Prostate gland (tissue), 2 donors: ENCODE measurements at regions not wholly inside any gene's neighbourhood (a gene's known extent, or its start where the extent isn't known, plus 50 kb on each side); places are given as distances from the start of the nearest gene placed in this dataset.

Experiments
- CTCF ChIP-seq, 4 experiments: fragments of 200-600 bp in 2 of 4; fragments of 450-650 bp in 2 of 4; sonication (generic) in 2 of 4; IDR thresholded peaks; 1 replicate in 3 of 4; 2 replicates in 1 of 4; pipeline ENCODE4 v1.5.1; 2016 to 2019; ENCODE audit warnings: antibody characterized with exemption in 4 of 4, mild to moderate bottlenecking in 2 of 4, moderate library complexity in 2 of 4
- POLR2A ChIP-seq: fragments of 450-650 bp; IDR thresholded peaks from one replicate; pipeline ENCODE4 v1.6.1; 2016; ENCODE audit warnings: antibody characterized with exemption, mild to moderate bottlenecking

DNA sequence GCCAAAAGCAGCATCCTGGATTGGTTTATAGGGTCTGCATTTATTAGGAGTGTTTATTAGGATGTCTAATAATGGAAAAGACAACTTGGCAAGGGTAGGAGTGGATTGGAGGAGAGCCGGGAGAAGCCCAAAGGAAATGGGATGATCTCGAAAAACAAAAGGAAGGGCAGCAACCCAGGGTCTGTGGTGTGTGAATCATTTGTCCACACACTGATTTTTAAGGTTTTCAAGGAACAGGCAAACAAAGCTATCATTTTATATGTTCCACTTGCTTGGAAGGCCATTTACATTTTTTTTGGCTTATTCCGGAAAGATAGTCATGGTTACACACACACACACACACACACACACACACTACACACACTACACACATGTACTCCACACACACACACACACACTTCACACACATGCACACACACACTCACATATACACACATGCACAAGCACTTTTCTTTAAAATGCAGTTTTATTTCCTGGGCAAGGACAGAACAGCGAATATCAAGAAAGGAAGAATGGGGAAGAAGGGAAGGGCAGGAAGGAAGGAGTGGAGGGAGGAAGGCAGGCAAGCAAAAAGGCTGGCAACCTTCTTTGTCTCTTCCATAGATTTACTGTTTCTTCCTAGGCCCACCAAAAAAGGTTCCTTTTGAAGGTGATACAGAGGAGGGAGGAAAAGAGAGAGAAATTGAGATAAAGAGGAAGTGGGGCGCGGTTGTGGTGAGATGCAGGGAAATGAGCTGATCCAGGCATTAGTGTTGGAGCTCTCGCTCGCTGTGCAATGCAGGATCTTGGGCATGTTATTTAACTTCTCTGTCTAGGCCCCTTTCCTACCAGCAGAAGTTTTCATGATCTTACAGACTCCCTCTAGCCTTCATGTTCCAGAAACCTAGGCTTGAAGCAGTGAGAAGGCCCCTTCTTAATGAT lies 88.6 kb upstream of the MAML3 start:
- TF ChIP-seq CTCF (IDR thresholded peaks at IDR 0.05): no peak
- TF ChIP-seq POLR2A: no peak
